Mucosa of rectum (tissue), 2 donors: ENCODE measurements at regions not wholly inside any gene's neighbourhood (a gene's known extent, or its start where the extent isn't known, plus 50 kb on each side); places are given as distances from the start of the nearest gene placed in this dataset.

Source experiments
- H3K27ac ChIP-seq, 2 donors: one replicate each; pipeline ENCODE4 v1.7.0; 2013; ENCODE audit warnings: inconsistent platforms in 2 of 2, low read depth in 2 of 2, low read length in 2 of 2
- H3K27me3 ChIP-seq, 2 donors: one replicate each; pipeline ENCODE4 v1.7.0; 2013; ENCODE audit warnings: low read length in 2 of 2; ENCODE audit not compliant: control insufficient read depth in 2 of 2, insufficient read depth in 2 of 2
- H3K36me3 ChIP-seq, 2 donors: one replicate each; pipeline ENCODE4 v1.7.0; 2013; ENCODE audit warnings: low read length in 2 of 2; ENCODE audit not compliant: control insufficient read depth in 2 of 2, insufficient read depth in 2 of 2
- H3K4me1 ChIP-seq, 2 donors: one replicate each; pipeline ENCODE4 v1.7.0; 2013; ENCODE audit warnings: low read length in 2 of 2, mild to moderate bottlenecking in 1 of 2; ENCODE audit not compliant: control insufficient read depth in 2 of 2, insufficient read depth in 2 of 2
- H3K4me3 ChIP-seq, 2 donors: one replicate each; pipeline ENCODE4 v1.7.0; 2013; ENCODE audit warnings: low read length in 2 of 2
- H3K9ac ChIP-seq, 2 donors: one replicate each; pipeline ENCODE4 v1.7.0; 2013; ENCODE audit warnings: low read length in 2 of 2, low read depth in 1 of 2, mild to moderate bottlenecking in 1 of 2
- H3K9me3 ChIP-seq, 2 donors: one replicate each; pipeline ENCODE4 v1.7.0; 2013; ENCODE audit warnings: low read length in 2 of 2; ENCODE audit not compliant: control insufficient read depth in 2 of 2
- donor health status: healthy.
- donor health status: Normal muscosa, but diverticular disease.

DNA sequence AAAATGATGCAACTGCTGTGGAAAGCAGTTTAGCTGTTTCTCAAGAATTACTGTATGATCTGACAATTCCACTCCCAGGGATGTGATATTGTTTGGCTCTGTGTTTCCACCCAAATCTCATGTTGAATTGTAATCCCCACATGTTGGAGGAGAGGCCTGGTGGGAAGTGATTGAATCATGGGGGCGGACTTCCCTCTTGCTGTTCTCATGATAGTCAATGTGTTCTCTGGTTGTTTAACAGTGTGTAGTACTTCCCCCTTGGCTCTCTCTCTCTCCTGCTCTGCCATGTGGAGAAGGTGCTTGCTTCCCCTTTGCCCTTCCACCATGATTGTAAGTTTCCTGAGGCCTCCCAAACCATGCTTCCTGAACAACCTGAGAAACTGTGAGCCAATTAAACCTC, 93.4 kb upstream of the CPM start:
- Histone ChIP-seq H3K9me3 (no peaks in the 10 kb centered on the region), H3K9ac (no peak overlapping the region), H3K4me1 (peaks cover 0 to 9% of the 10 kb centered on the region in 2 donors), H3K4me3 (no peak overlapping the region), H3K27me3 (no peaks in the 10 kb centered on the region), H3K27ac (no peak overlapping the region), H3K36me3 (no peaks in the 10 kb centered on the region)

DNA sequence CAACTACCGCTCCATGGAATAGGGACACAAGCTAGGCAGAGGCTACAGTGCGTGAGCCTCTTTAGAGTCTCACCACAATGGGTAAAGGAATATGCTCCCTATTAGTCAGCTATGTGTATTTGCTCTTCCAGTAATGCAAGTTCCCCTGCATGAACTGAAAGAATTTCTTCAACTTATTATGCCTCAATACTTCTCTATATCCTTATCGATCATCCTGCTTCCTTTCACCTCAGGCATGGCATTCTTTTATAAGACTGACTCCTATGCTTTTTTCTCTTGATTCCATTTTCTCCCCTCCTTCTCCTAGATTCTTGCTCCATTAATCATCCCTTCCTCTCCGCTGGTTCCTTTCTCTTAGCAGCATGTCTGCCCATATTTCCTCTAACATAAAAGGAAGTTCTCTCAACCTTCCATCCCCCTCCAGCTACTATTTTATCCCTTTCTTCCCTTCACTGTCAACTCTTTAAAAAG, 94.5 kb upstream of the CPM start:
- Histone ChIP-seq H3K36me3 (no peaks in the 10 kb centered on the region), H3K27ac (no peak overlapping the region), H3K4me1 (peaks cover 0 to 9% of the 10 kb centered on the region in 2 donors), H3K9me3 (no peaks in the 10 kb centered on the region), H3K4me3 (no peak overlapping the region), H3K27me3 (no peaks in the 10 kb centered on the region), H3K9ac (no peak overlapping the region)

DNA sequence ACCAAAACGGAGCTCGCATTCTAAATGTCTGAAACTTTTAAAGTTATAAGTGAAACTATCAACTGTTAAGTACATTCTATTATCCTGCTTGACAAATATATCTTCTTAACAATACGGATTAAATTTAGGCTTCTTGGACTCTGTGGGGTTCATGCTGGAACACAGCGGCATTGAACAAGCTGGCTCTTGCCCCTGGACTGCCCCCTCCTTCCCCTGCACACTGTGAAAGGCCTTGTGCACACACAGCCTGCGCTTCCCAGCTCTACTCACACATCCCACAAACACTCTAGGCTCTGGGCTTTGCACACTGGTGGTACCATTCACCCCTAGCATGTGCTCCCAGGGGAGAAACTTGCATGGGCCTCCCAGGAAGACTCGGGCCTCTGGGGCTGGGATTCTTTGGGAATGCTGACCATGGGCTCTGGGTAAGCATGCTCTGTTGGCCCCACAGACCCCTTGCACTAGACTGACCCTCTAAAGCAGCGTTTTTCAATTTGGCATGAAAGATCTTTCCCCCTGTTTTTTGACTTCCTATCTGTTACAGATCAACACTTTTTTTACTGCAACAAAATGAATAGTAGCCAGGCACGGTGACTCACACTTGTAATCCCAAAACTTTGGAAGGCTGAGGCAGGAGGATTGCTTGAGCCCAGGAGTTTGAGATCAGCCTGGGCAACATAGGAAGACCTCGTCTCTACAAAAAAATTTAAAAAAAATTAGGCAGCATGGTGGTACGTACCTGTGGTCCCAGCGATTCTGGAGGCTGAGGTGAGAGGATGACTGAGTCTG, 96.2 kb upstream of the CPM start:
- Histone ChIP-seq H3K27ac (no peak overlapping the region), H3K4me1 (peaks cover 0 to 6% of the 10 kb centered on the region in 2 donors), H3K9ac (no peak overlapping the region), H3K4me3 (no peak overlapping the region), H3K27me3 (no peaks in the 10 kb centered on the region), H3K36me3 (no peaks in the 10 kb centered on the region), H3K9me3 (no peaks in the 10 kb centered on the region)

DNA sequence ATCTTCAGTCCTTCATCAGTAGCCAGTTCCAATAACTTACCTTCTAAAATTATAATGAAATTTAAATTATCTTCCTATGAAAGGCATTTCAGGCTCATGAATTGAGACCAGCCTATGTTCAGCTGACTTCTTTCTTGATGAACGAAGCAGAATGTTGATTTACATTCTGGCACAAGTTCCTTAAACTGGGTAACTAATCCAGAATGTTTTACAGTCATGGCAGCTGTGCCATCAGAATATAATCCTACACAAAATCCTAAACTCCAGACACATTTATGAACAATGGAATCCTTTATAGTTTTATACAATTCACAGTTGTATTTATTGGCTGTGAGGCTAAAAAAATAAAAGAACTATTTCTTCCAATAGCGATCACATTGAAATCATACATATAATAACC, 97.3 kb upstream of the CPM start:
- H3K4me3 ChIP-seq, result no peak overlapping the region
- H3K36me3 ChIP-seq, result no peaks in the 10 kb centered on the region

DNA sequence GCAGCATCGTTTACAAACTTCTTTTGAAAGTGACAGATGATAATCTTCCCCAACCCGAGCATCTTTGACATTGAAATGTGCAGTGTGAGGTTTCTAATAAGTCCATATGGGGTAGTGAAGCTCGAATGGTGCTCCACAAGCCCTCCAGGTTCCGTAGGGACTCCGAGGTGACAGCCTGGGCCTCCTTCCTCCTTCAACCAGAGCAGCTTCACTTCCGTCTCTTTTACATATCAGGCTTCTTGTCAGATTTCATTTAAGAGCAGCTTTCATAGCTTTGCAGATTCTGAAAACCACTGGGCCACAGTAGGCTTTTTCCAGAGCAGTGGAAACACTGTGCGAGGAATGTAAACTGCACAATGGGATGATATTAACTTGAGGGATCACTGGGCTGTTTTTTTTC, 103.6 kb upstream of the CPM start:
- Histone ChIP-seq H3K4me1 (peaks cover 0 to 10% of the 10 kb centered on the region in 2 donors), H3K36me3 (no peaks in the 10 kb centered on the region), H3K9me3 (no peaks in the 10 kb centered on the region), H3K4me3 (no peak overlapping the region), H3K27ac (peak overlapping the region; percentile 46 to 48), H3K9ac (peak overlapping the region in 1 of 2 donors; percentile 0), H3K27me3 (no peaks in the 10 kb centered on the region)

More for the DNA sequence above, 97.3 kb upstream of the CPM start:
- Histone ChIP-seq H3K4me1 (no peaks in the 10 kb centered on the region), H3K27me3 (no peaks in the 10 kb centered on the region), H3K9me3 (no peaks in the 10 kb centered on the region), H3K27ac (no peak overlapping the region), H3K9ac (no peak overlapping the region)

DNA sequence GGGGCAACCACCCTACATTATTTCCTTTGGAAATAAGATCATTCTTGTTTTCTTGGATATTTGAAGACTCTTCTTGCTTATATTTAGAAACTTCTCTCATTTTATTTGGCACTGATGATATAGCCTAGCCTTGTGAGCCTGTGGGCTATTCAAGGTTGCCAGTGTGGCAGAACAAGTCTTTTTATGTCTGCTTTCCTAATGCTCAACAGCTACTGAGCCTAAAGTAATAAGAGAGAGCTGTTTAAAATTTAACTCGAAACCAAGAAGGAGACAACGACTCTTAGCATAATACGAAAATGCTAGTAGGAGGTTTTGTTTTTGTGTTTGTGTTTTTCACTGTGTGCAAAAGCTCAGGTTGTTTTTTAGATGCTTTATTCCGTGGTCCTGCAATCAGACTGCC, 104.0 kb upstream of the CPM start:
- Histone ChIP-seq H3K4me1 (peaks cover 0 to 10% of the 10 kb centered on the region in 2 donors), H3K4me3 (no peak overlapping the region), H3K9ac (peak overlapping the region in 1 of 2 donors; percentile 0), H3K27me3 (no peaks in the 10 kb centered on the region), H3K27ac (peak overlapping the region; percentile 46 to 48), H3K36me3 (no peaks in the 10 kb centered on the region), H3K9me3 (no peaks in the 10 kb centered on the region)

DNA sequence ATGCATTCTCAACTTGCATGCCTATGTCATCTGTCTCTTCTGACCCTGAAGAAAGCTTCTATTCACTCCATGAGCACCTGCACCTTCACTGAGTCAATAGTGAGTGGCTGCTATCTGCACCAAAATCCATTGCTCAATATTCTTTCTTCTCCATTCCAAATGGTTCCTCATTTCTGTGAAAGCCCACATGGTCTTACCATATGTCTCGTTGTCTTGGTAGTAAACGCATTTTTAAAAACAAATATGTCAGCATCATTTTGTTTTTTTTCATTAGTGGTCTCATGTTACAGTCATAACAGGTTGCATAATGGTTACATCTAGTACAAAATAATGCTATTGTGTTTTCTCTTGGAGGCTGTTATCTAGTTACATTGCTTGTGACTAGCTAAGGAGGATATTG, 106.9 kb upstream of the CPM start:
- Histone ChIP-seq H3K27me3 (no peaks in the 10 kb centered on the region), H3K9ac (no peak overlapping the region), H3K27ac (no peak overlapping the region), H3K36me3 (no peaks in the 10 kb centered on the region), H3K9me3 (no peaks in the 10 kb centered on the region), H3K4me3 (no peak overlapping the region), H3K4me1 (peaks cover 0 to 10% of the 10 kb centered on the region in 2 donors)

DNA sequence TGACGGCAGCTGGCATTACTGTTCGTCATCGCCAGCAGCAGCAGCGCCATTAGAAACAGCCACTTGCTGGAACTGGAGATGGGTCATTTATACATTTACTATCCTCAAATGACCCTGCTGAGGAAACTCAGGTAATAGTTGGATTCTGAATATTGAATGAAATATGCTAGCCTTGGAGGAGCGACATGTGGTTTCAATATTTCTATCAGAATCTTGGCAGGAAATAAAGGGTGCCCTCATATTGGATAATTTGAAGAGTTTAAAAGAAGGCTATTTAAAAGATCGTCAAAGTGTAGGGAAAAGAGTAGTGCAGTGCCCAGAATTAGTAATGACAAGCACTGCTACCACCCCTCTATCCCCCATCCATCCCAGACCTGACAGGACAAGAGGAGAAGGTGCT, 109.6 kb upstream of the CPM start:
- Histone ChIP-seq H3K27me3 (no peaks in the 10 kb centered on the region), H3K9me3 (no peaks in the 10 kb centered on the region), H3K36me3 (no peaks in the 10 kb centered on the region), H3K4me1 (no peaks in the 10 kb centered on the region), H3K4me3 (no peak overlapping the region), H3K27ac (no peak overlapping the region), H3K9ac (no peak overlapping the region)

DNA sequence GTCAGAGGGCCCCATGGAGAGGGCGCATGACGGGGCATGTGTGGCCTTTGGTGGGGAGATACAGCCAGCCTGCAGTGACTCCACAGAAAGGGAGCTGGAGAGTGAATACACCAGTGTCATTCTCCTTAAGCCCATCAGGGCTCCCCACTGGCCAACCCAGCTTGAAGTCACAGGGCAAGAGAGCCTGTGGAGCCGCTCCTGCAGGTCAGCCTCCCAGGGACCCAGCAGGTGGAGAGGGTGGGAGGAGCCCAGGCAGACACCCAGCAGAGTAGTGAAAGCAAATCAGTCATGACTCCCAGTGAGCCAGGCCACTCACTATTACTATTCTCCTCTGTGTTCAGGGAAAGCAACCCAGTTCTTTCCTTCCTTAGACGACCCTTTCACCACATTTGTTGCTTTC, 110.0 kb upstream of the CPM start:
- Histone ChIP-seq H3K27ac (no peak overlapping the region), H3K9ac (no peak overlapping the region), H3K4me3 (no peak overlapping the region), H3K36me3 (no peaks in the 10 kb centered on the region), H3K9me3 (no peaks in the 10 kb centered on the region), H3K4me1 (no peaks in the 10 kb centered on the region), H3K27me3 (no peaks in the 10 kb centered on the region)

DNA sequence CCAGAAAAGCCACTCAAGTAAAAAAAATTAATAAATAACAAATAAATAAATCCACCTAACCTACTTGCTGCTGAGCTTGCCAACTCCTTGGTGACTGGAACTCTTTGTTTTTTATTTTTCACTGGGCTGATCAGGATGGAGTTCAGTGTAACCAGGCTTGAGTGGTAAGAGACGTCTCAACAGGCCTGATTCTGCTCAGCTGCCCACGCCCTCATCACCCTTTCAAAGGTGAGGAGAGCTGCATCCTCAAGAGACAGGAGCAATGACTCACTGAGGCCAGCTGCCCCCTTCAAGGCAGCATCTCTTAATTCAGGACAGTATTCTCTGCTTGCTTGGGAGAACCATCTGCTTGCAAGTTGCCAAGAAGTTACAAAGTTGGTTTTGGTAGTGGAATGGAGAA, 111.9 kb upstream of the CPM start:
- Histone ChIP-seq H3K4me3 (no peak overlapping the region), H3K27ac (no peak overlapping the region)

More for the DNA sequence above, 111.9 kb upstream of the CPM start:
- H3K9ac ChIP-seq, result no peak overlapping the region
- no peaks in the 10 kb centered on the region for H3K4me1 ChIP-seq
- no peaks in the 10 kb centered on the region for H3K36me3 ChIP-seq
- H3K9me3 ChIP-seq, result no peaks in the 10 kb centered on the region
- H3K27me3 ChIP-seq, result no peaks in the 10 kb centered on the region
